ENCODE measurements at regions not wholly inside any gene's neighbourhood (a gene's known extent, or its start where the extent isn't known, plus 50 kb on each side); places are given as distances from the start of the nearest gene placed in this dataset.

DNA sequence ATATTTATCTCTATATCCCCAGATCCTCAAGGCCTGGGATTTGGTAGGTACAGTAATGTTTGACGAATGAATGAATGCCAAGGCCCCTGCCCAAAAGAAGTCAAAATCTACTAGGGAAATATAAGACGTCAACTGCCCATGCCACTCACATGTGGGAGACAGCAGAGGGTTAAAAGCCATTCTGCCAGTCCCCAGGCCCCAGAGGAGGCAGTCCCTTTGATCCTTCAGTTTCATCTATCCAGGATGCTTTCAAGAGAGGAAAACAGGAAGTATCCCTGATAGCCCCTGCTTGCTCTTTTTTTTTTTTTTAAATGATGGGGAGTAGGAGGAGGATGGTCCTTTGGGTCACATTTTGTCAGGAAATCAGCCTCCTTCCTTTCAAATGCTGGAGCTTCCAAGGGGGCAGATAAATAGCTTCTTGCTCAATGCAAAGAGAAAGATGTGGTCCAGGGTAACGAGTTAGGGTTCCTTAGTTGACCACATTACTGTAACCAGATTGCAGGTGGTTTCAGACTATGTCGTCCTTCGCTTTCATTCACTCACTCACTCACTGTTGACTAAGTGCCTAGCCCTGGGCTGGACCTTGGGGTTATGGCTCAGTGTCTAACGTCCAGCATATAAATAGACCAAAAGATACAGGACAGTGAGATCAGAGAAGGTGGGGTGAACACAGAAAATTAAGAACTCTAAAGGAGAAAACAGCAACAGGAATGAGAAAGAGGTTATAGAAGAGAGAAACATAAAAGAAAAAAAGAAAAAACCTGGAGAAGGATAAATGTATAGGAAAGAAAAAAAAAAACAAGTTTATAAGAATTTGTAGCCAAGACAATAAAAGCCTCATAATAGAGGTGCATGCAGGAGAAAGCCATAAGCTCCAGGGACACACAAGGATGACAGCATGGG is 64.6 kb upstream of the PIM1 start:
- no peak for DNase-seq (ENCODE audit: low read depth)

DNA sequence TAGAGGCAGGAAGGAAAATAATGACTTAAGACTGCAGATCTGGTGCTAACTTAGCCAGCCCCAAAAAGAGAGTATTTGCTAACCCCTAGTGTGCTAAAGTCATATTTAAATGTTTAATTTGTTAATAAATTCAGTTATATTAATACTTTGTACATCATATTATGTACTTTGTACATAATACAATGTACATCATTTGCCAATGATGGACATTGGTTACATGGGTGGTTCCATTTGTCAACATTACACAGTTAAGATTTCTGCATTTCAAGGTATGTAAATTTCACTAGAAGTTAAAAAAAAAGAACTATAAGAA is 63.9 kb upstream of the PIM1 start:
- no peak for DNase-seq (ENCODE audit: low read depth)

DNA sequence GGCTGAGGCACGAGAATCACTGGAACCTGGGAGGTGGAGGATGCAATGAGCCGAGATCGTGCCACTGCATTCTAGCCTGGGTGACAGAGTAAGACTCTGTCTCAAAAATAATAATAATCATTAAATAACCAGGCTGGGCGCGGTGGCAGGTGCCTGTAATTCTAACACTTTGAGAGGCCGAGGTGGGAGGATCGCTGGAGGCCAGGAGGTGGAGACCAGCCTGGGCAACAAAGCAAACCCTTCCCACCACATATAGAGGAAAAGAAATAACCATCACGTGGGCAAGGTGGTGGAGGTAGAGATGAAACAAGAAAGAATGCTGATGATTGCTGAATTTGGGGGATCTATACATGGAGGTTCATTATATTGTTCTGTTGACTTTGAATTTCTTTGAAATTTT is 63.4 kb upstream of the PIM1 start:
- no peak for DNase-seq (ENCODE audit: low read depth)

DNA sequence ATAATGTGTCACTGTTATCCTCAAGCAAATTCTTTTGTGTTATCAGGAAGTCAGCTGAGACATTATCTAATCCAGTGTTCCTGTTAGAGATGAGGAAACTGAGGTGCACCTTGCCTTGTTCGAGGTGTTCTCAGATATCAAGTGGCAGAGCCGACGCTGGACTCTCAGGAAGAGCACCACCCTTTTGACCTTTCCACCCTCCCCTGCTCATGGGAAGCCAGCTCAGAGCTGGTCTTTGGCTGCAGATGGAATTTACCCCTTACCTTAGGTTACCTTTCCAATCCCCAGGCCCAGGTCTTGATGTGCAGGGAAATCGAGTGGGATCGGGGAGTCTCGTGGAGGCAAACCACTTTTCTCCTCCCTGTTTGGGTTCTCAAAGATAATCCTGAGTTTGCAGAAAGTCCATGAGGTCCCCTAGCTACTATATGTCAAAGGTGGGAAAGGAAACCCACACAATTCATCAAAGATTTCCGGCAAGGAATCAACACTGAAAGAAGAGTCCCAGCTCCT is 62.9 kb upstream of the PIM1 start:
- DNase-seq (ENCODE audit: low read depth): no peak

DNA sequence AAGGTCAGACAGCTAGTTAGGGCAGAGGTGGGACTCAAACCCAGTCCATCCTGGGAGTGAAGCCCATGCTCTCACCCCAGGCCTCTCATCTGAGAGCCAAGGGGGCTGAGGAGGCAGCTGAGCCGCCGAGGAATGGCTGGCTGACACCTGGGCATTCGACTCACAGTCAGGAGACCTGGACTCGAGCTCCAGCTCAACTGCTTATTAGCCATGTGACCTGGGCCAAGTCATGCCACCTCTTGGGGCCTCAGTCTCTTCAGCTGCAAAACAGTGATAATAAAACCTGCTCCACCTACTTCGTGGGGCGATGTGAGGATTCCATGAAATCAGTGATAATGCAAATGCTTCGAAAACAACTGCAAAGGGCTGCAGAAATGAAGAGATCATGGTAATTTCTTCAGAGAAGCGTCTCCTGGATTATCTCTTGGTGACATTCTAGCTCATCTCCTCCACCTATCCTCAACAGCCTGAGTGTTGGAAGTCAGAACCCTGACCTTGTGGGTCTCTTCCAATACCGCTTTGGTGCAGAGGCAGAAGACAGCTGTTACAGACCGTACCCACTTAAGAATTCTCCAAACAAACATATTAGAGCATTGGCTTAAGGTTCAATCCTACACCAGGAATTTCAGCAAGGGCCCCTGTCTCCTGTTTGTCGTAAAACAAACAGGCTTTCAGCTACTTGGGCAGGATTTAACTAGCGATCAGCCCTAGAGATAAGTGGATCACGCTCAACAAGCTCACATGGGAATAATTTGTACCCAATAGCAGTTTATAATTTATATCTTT is 60.0 kb upstream of the PIM1 start:
- no peak for DNase-seq (ENCODE audit: low read depth)

DNA sequence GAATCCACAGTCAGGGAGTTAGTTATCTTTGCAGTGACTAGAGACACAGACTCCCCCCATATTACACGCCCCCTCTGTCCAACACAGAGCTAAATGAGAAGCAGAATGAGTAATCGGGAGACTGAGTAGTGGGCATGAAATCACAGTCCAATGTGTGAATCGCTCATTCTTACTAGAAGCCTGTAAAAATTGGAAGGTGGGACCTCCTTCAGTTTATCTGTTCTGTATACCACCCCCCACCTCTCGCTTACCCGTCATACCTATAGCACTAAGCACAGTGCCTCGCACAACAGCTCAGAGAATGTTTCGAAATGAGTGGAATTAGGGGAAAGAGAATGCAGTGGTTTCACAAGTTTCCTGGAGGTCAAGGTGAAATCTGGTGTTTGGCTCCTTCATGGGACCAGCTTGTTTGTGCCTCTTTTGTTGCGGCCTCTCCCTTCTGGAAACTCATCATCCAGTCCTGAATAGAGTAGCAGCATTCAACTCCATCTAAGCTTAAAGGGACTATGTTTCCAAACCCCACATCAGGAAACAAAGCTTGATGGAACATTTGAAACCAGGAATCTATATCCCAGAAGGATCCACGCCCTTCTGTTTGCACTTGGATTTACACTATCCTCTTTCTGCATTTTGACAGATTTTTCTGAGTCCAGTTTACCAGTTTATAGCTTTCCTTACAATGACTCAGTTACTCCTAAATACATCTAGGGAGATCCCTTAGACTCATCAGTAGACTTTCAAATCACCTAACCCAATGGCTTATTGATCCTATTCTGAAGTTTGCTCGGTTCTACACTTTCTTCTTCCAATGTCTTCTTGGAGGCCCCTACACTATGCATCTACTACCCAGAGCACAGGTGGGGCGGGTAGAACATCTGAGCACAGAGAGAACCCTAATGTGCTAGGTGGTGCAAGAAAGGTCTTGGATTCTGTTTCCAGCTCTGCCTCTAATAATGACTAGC is 59.2 kb upstream of the PIM1 start:
- DNase-seq (ENCODE audit: low read depth): no peak

DNA sequence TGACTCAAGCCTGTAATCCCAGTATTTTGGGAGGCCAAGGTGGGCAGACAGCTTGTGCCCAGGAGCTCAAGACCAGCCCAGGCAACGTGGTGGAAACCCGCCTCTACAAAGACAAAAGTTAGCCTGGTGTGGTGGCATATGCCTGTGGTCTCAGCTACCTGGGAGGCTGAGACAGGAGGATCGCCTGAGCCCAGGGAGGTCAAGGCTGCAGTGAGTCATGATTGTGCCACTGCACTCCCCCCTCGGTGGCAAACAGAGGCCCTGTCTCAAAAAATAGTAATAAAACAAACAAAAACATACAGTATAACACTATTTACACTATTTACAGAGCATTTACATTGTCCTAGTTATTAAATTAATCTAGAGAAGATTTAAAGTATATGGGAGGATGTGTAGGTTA is 56.0 kb upstream of the PIM1 start:
- DNase-seq (ENCODE audit: low read depth): no peak

DNA sequence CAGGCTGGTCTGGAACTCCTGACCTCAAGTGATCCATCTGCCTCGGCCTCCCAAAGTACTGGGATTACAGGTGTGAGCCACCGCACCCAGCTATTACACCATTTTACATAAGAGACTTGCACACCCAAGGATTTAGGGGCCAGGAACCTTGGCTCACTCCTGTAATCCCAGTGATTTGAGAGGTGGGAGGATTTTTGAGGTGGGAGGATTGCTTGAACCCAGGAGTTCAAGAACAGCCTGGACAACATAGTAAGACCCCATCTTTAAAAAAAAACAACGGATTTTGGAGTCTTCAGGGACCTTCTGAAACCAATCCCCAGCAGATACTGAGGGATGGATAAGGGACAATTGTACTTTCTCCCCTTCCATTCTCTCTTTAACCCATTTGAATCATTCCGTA is 55.3 kb upstream of the PIM1 start:
- no peak for DNase-seq (ENCODE audit: low read depth)

DNA sequence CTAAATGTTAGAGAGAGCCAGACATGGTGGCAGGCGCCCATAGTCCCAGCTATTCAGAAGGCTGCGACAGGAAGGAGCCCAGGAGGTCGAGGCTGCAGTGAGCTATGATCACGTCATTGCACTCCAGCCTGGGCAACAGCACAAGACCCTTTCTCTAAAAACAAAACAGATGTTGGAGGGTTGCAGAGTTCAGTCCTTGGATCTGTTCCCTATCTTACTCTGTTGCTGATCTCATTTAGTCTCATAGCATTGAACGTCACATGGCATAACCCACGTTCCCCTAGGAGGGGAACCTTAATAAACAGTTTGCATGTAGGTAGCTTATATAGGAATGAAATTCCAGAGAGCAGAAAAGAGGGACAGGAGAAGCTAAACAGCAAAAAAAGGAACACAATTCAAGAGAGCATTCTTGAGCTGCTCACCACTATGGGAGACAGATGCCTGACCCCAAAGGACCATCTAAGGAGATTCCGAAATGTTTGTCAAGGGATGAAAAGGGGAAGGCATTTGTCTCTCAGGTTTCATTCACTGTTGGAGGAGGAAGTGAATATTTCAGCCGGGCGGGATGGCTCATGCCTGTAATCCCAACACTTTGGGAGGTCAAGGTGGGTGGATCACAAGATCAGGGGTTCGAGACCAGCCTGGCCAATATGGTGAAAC is 54.6 kb upstream of the PIM1 start:
- no peak for DNase-seq (ENCODE audit: low read depth)

DNA sequence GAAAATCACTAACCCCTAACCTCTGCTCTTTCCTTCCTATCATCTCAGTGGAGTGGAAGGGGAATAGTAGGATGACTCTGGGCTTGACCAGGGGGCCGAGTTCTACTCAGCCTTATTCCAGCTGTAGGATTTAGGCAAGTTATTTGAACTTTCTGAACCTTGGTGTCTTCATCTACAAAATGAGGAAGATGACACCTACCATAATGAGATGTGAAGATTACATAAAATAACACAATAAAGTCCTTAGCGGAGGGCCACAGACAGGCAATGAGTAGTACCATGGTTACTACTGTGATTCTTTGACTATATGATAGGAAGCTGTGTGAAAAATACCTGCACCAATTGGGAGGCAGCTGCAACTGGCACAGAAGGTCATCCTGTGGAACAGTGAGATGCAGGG is 53.6 kb upstream of the PIM1 start:
- no peak for DNase-seq (ENCODE audit: low read depth)

DNA sequence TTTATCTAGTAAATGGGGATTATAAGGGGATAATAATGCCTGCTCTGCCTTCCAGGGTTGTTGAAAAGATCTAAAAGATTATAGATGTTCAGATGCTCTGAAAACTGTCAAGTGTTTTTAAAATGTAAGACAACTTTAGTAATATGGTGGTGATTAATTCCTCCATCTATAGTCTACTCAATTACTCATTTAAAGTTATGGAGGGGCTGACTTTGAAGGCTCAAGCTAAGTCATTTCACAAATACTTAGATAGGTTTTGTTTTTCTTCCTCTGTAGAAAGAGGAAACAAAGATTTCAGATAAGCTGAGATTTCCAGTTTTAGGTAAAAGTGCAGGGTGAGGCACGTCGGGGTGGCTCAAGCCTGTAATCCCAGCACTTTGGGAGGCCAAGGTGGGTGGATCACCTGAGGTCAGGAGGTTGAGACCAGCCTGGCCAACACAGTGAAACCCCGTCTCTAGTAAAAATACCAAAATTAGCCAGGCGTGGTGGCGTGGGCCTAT is 50.5 kb upstream of the PIM1 start:
- no peak for DNase-seq (ENCODE audit: low read depth)
